Astrocyte (in vitro differentiated cells and primary cell): ENCODE measurements at regions not wholly inside any gene's neighbourhood (a gene's known extent, or its start where the extent isn't known, plus 50 kb on each side); places are given as distances from the start of the nearest gene placed in this dataset.

Experiments used
- CTCF ChIP-seq: IDR thresholded peaks from 2 replicates; pipeline ENCODE4 v1.5.1; 2011; ENCODE audit warnings: low read depth, mild to moderate bottlenecking, inconsistent platforms, low read length, moderate library complexity; ENCODE audit not compliant: insufficient read depth
- EZH2 ChIP-seq: IDR thresholded peaks from 2 replicates; pipeline ENCODE4 v1.6.1; 2012; ENCODE audit warnings: mild to moderate bottlenecking, low read length, inconsistent platforms; ENCODE audit not compliant: insufficient read depth

- TF ChIP-seq EZH2 (no peak), CTCF (no peak)
Observed at GRCh38 chr2:45275806-45276205, 266.6 kb upstream of the SIX2 start.
